ENCODE measurements at regions not wholly inside any gene's neighbourhood (a gene's known extent, or its start where the extent isn't known, plus 50 kb on each side); places are given as distances from the start of the nearest gene placed in this dataset.

- DNase-seq: no peak
Measured at GRCh38 chr20:22922987-22923386, 112.1 kb upstream of the SSTR4 start.

DNA sequence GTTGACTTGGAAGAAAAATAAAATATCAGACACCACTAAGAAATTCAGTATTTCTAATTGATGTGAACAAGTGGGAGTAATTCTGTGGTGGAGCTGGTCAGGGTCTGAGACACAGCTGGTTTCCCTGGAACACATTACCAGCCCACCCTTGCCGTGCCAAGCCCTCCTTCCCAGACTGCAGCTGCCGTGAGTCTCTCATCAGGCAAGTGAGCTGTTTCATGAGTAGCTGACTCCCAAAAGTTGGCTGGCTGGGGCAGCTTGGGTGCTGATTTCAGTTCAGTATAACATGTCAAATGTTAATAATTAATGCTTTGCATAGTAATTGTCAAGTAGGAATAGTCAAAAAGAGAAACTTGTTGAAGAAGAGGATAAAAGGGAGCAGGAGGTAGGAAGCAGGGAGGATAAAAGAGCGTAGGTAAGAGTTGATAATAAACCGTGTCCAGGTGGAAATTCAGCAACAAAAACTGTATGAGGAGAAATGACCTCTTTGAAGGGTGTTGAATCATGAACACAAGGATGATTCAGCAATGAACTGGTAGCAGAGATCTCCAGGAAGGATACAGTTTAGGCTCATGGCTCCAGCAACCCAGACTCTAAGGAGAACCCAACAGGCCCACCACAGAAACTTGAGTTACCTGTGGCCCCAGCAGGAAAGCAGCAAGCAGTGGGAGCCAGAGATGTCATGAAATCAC is 110.9 kb upstream of the SSTR4 start:
- no peak for DNase-seq

DNA sequence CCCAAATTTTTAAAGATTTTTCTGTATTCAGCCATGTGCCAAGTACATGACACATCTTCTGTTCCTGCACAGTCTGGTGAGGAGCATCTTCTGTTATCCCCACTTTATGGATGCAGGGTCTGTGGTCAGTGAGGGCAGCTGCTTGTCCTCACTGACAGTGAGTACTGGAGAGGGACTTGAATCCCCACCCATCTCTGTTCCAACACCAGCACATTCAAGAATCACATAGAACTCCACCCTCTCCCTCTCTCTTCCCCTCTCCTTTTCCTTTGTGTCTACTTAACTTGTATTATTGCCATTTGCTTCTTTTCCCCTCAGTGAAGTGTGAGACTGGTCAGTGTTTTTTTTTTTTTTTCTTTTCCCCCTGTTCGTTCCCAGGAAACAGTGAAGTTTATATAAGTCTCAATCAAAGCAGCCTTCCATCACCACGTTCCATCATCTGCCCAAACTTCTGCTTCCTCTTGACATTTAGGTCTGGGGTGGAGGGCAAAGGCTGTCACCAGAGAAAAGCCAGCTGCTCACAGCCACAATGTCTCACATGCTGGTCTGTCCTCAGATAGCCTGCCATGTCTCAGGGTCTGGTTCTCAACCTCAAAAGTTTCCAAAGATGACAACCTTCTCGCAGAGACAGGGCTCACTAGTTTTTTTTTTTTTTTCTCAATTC is 110.0 kb upstream of the SSTR4 start:
- DNase-seq: no peak

DNA sequence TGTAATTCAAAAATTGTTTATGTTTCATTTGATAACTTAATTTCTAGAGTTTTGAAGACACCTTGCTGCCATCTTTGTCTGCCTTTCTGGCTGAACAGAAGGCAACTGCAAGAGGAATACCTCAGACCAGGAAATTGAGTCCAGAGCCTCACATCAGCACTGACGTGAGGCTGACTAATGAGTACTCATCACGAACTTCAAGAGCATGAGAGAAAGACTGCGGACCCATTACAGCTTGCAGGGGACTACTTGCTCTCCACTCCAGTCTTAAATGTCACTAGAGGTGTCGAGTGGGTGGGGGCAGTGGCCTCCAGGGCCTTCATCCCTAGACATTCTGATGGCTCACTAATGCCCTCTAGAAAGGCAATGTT is 109.5 kb upstream of the SSTR4 start:
- DNase-seq: no peak

DNA sequence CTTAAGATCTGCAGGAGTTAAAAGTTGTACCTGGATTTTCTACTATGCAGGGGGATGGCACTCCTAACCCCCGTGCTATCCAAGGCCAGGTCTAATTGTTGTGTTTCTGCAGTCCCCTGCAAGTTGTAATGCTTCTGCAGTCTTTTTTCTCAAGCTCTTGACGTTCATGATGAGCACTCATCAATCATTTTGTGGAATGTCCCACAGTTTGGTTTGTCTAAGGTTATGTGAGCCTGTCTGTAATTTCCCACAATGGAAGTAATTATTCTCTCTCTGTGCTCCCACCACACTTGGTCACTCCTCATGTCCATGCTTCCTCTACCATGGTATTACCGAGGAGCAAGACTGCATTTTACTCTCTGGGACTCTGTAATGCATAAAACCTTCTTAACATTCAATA is 107.6 kb upstream of the SSTR4 start:
- DNase-seq: no peak

GRCh38 chr20:22928679-22929078 is 106.4 kb upstream of the SSTR4 start:
- DNase-seq: no peak

DNA sequence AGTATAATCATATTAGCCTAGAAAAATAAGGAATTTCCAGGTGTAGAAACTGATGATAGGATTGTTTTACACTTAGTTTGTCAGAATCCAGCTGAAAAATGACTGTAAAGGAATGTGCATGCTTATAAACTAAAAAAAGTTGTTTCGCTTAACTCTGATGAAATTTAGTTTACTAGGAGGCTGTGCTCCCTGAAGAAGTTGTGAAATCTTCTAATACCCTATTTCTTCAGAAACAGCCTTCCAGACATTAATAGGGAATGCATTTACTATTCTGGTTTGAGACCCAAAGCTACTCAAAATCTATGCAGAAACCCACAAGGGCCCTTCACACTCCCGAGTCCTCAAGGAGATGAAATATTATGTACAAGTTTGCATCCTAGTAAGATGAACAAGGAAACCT is 105.5 kb upstream of the SSTR4 start:
- DNase-seq: no peak

DNA sequence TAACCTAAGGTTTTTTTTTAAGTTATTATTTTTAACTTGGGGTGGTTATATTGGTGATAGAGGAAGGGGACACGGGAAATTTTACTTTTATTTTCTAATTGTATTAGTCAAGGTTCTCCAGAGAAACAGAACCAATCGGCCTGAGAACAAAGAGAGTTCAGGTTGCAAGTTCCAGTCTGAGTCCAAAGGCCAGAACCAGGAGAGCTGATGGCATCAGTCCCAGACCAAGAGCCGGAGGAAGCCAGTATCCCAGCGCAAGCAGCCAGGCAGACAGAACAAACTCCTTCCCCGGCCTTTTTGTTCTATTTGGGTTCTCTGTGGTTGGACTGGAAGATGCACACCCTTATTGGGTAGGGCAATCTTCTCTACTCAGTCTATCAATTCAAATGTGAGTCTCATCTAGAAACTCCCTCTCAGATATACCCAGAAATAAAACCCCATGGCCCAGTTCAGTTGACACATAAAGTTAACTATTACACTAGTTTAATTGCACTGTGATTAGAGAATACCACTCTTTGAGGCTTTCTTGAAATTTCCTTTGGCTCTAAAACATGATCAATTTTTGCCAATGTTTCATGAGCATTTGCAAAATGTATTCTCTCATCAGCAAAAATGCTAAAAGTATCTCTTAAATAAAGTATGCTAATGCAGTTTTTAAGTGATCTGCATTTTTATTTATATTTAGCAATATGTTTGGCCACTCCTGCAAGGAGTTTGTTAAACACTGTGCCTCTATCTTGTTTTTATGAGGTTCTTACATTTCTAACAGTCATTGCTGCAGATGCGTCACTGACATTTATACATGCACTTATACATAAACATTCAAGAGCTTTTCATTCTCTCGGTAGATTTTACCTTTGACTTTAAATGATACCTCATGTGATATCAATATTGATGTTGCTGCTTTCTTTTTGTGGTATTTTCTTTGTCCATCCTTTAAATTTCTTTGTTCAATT is 103.2 kb upstream of the SSTR4 start:
- DNase-seq: no peak

DNA sequence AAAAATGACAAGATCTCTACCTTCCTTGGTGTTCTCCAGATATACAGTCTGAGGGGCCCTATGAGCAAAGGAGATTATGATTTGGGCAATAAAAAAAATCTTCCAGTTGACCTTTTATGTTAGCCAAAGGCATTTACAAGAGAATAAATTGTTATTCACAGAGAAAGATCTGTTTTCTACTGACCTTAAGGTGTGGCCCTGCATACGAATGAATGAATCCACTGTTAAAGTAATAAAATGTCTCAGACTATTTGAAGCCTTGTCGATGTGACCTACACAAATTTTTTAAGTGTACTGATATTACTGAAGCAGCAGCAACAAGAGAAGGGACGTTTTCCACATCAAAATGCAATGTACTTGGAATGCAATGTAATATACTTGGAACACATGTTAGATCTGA is 95.9 kb upstream of the SSTR4 start:
- DNase-seq: no peak

- no peak for DNase-seq
Measured at GRCh38 chr20:22940350-22940749, 94.8 kb upstream of the SSTR4 start.

DNA sequence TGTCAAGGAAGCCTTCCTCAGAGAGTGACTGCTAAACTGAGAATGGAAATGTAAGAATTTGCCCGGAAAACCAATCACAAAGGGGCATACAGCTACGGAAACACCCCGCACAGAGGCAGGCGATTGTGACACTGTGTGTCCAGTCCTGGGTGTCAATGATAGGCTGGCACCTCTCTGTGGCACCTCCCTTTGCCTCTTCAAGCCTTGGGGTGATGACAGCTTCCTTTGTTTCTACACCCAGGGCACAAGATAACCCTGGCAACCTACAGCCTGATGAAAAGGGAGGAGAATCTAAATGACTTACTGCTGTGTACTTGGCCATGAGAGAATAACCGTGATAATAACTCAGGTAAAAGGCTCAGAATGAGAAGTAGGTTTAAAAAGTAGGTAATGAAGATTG is 93.6 kb upstream of the SSTR4 start:
- no peak for DNase-seq

GRCh38 chr20:22942742-22943141 is 92.4 kb upstream of the SSTR4 start:
- DNase-seq: no peak

DNA sequence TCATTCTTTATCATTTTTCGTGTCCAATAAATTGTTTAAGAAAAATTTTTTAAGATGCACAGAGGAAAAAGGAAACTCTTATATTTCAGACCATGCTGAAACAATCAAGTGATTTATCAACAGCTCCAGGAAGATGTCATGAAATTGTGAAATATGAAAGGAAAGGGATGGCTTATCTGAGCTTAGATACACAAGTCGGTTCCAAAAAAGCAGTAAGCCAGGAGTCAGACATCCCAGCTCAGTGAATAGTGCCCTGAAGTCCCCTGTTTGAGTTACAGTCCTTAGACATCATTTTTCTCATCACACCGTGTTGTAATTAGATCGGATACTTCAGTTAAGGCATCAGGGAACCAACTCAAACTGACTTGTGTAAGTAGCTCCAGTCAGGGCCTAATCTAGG is 91.0 kb upstream of the SSTR4 start:
- no peak for DNase-seq

GRCh38 chr20:22944936-22945335 is 90.2 kb upstream of the SSTR4 start:
- DNase-seq: no peak

DNA sequence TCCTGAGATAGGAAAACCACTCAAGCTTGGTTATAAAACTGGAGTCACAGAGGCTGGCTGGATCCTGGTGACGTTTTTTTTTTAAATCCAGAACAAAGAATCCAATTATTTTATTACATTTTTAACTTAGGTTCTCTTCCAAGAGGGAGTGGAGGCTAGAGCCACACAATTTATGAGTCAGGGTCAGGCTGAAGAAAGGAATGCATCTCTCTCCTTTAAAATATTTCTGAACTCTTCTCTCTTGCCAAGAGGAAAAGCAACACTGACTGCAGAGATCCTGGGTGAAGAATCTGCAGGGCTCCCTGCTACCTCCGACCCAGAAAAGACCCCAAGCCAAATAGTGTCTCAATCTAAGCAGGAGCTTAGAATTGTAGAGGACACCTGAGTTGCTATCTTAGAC is 88.5 kb upstream of the SSTR4 start:
- no peak for DNase-seq

- no peak for DNase-seq
Measured at GRCh38 chr20:22949331-22950109, 85.6 kb upstream of the SSTR4 start.

GRCh38 chr20:22951966-22952365 is 83.1 kb upstream of the SSTR4 start:
- no peak for DNase-seq

GRCh38 chr20:22954661-22955060 is 80.5 kb upstream of the SSTR4 start:
- DNase-seq: no peak

- DNase-seq: no peak
Measured at GRCh38 chr20:22958390-22958789, 76.7 kb upstream of the SSTR4 start.

GRCh38 chr20:22962567-22963439 is 72.3 kb upstream of the SSTR4 start:
- no peak for DNase-seq

GRCh38 chr20:22963581-22963980 is 71.5 kb upstream of the SSTR4 start:
- DNase-seq: no peak

Data from eye (tissue), 1 donor.